ENCODE measurements at regions not wholly inside any gene's neighbourhood (a gene's known extent, or its start where the extent isn't known, plus 50 kb on each side); places are given as distances from the start of the nearest gene placed in this dataset.

DNA sequence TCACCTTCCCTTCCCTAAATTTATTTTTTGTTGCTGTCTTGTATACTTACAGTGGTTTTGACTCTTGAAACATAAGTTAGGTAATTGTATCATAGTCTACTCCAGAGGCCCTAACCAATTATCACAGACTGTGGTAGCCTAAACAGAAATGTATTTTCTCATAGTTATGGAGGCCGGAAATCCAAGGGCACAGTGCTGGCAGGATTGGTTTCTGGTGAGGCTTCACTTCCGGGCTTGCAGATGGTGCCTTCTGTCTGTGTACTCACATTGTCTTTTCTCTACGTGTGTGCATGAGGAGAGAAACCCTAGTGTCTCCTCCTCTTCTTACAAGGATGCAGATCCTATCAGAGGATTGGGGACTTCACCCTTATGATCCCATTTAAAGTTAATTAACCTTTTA is 290.2 kb upstream of the KCNMB2 start:
- no peak for TF ChIP-seq EP300 (IDR thresholded peaks at IDR 0.05)
- no peak for TF ChIP-seq POLR2AphosphoS5 (IDR thresholded peaks at IDR 0.05)
- TF ChIP-seq, protein P1, sequence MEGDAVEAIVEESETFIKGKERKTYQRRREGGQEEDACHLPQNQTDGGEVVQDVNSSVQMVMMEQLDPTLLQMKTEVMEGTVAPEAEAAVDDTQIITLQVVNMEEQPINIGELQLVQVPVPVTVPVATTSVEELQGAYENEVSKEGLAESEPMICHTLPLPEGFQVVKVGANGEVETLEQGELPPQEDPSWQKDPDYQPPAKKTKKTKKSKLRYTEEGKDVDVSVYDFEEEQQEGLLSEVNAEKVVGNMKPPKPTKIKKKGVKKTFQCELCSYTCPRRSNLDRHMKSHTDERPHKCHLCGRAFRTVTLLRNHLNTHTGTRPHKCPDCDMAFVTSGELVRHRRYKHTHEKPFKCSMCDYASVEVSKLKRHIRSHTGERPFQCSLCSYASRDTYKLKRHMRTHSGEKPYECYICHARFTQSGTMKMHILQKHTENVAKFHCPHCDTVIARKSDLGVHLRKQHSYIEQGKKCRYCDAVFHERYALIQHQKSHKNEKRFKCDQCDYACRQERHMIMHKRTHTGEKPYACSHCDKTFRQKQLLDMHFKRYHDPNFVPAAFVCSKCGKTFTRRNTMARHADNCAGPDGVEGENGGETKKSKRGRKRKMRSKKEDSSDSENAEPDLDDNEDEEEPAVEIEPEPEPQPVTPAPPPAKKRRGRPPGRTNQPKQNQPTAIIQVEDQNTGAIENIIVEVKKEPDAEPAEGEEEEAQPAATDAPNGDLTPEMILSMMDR (IDR thresholded peaks at IDR 0.05), result no peak
- no peak for TF ChIP-seq POLR2A (IDR thresholded peaks at IDR 0.05)
